ENCODE measurements at regions not wholly inside any gene's neighbourhood (a gene's known extent, or its start where the extent isn't known, plus 50 kb on each side); places are given as distances from the start of the nearest gene placed in this dataset.

DNA sequence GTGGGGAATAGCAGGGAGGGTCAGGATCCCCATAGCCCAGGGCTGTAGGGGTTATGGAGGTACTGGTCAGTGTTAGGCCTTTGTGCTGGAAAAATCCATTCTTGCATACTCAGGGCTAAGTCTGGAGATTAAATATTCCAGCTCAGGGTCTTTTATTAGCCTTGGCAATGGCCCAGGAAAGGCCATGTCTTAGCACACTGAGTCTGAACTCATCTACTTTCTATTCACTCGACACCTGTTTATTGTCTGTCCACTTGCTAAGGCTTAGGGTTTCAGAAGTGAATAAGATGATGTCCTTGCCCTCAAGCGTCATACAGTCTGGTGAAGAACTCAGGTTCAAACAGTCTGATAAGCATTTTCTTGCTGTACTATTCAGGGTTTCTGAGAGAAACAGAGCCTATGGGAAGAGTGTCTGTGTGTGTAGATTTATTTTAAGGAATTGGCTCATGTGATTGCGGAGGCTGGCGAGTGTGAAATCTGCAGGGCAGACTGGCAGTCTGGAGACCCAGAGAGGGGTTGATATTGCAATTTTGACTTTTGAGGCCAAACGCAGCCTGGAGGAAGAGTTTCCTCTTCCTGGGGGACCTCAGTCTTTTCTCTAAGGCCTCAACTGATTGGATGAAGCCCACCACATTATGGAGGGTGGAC is 135.8 kb downstream of the RAMP3 start:
- TF ChIP-seq, protein P1, sequence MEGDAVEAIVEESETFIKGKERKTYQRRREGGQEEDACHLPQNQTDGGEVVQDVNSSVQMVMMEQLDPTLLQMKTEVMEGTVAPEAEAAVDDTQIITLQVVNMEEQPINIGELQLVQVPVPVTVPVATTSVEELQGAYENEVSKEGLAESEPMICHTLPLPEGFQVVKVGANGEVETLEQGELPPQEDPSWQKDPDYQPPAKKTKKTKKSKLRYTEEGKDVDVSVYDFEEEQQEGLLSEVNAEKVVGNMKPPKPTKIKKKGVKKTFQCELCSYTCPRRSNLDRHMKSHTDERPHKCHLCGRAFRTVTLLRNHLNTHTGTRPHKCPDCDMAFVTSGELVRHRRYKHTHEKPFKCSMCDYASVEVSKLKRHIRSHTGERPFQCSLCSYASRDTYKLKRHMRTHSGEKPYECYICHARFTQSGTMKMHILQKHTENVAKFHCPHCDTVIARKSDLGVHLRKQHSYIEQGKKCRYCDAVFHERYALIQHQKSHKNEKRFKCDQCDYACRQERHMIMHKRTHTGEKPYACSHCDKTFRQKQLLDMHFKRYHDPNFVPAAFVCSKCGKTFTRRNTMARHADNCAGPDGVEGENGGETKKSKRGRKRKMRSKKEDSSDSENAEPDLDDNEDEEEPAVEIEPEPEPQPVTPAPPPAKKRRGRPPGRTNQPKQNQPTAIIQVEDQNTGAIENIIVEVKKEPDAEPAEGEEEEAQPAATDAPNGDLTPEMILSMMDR (conservative IDR thresholded peaks at IDR 0.05; ENCODE audit: low read length) = no peak
- TF ChIP-seq EZH2phosphoT487 (IDR thresholded peaks at IDR 0.05; ENCODE audit: borderline replicate concordance, low read depth, low read length) = no peak
